ENCODE measurements at regions not wholly inside any gene's neighbourhood (a gene's known extent, or its start where the extent isn't known, plus 50 kb on each side); places are given as distances from the start of the nearest gene placed in this dataset.
"Not testable (repeated sequence)": the region's sequence is repeated elsewhere in the genome, so short reads cannot be mapped to it uniquely, and the experiment has no call there.

DNA sequence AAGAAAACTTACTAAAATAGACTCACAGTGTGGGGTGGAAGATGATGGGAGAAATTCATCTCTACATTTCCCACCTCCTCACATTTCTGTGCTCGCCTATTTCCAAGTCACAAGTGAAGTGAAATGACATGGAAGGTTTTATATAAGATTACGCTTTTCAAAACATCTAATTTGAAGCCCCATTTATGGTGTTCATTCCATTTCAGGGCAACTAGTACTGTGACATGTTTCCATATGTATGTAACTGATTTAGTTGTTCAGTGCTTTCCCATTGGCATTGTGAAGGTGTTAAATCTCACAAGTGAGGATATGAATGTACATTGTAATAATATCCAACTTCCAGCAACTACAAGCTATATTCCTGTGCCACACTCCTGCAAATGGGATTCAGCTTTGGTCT lies 1174.8 kb downstream of the CDH11 start:
- FAIRE-seq (no peak), DNase-seq (ENCODE audit: extremely low spot score, insufficient read length, low read depth) (no peak)

DNA sequence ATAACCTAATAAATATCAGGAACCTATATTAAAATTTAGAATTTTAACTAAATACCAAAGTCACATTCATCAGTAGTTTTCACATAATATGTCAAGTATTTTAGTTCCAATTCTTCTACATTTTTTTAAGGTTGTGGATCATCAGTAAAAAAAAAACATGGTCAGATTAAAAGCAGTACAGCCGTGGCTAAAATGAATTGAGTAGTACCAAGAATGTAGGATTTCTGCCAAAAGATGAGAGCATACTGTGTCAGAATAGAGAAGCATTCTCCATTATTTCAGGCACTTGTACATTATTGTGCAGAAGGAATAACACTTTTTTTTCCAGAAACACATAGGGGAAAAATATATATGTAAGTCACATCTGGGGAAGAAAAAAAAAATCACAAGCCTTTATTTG lies 1176.1 kb downstream of the CDH11 start:
- no peak for DNase-seq (ENCODE audit: extremely low spot score, insufficient read length, low read depth)
- FAIRE-seq = no peak

DNA sequence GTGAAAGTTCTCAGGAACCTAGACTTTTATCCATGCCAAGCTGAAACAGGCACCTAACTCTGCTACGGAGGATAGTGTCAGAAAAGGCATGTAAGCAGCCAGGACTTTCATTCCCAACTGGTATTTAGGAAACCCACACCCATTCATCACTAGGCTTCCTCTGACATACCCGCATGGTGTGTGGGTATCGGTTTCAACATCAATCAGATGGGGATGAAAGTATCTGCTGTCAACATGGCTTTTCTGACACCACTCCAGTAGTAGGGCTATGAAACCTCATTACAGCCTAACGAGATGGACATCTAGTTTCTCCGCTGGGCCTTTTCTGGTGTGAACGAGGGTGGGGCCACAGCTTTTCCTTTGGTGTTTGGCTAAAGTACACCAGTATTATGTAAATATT lies 1178.3 kb downstream of the CDH11 start:
- FAIRE-seq (no peak), DNase-seq (ENCODE audit: extremely low spot score, insufficient read length, low read depth) (no peak)

- DNase-seq (ENCODE audit: extremely low spot score, insufficient read length, low read depth) (no peak), FAIRE-seq (no peak)
These were observed 1183.2 kb downstream of the CDH11 start for GRCh38 chr16:63938661-63939060.

DNA sequence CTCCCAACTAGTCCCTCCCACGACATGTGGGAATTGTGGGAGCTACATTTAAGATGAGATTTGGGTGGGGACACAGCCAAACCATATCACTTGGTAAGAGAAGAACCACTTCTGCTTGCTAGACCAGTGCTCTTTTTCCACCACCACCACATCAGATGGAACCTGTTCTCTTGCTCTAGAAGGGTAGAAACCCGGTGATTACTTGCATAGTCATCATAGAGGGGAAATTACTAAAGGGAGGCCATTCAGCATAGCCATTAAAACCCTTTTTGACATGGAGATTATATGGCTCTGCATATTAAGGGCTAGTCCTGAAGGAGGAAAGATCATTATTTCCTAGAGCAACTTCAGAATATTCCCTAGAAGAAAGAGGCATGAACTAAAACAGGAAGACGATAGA lies 1188.0 kb downstream of the CDH11 start:
- FAIRE-seq (no peak), DNase-seq (ENCODE audit: extremely low spot score, insufficient read length, low read depth) (no peak)

DNA sequence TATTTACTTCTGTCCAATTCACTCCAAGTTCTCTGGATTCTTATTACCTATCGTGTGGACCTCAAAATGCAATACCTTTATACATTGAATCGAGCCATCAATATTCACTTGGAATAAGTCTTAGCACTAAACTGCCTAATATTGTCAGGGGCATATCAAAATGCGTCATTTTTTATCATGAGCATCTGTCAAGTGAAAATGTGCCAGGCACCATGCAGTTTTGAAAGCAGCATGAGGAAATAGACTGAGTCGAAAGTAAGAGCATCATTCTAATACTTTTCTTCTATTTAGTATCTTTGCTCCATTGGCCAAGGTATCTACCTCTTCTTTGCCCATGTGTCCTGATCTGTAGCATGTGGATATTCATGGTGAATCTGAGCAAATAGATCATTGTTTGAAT lies 1193.4 kb downstream of the CDH11 start:
- DNase-seq (ENCODE audit: extremely low spot score, insufficient read length, low read depth) (no peak), FAIRE-seq (no peak)

GRCh38 chr16:63925221-63925620 lies 1196.6 kb downstream of the CDH11 start:
- no peak for DNase-seq (ENCODE audit: extremely low spot score, insufficient read length, low read depth)
- FAIRE-seq = no peak

DNA sequence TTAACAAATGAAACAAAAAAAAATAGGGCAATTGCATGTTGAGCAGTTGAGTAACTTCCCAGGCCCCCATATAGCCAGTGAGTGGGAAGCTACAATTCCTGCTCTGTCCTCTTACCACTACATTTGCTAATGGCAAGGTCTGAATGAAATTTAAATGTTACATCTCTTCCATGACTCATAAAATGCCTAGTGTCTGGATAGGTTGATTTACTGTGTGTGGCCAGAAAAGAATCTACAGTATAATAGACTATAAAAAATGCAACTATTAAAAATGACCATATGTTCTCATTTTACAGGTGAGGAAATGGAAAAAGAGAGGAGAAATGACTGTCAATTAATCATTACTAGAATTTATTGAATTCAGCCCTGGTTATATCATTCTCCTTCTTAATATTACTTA lies 1199.3 kb downstream of the CDH11 start:
- DNase-seq (ENCODE audit: extremely low spot score, insufficient read length, low read depth) (no peak), FAIRE-seq (no peak)

DNA sequence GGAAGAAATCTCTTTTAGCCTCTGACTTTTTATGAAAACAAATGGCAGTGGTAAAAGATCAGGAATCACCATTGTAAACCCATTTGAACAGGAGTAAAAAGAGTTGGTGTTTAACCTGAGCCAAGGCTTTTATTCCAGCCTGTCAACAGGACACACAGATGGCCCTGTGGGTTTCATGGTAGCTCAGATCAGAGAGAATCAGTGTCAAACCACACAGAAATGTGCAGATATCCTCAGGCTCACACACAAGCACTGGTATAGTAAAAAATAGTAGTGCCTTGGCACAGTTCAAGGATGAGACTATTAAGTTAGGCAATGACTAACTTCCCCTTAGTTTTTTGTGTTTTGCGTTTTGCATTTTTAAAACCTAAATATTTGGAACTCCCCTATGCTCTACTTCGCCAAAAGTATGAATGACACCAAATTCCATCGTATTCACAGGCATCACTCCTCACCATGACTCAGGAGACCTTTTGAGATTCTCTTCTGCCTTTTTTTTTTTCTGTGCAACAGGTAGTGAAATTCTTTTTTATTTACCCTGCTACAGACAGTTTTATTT lies 1200.0 kb downstream of the CDH11 start:
- DNase-seq (ENCODE audit: extremely low spot score, insufficient read length, low read depth) (no peak), FAIRE-seq (no peak)

- FAIRE-seq (no peak), DNase-seq (ENCODE audit: extremely low spot score, insufficient read length, low read depth) (no peak)
These were observed 1208.6 kb downstream of the CDH11 start for GRCh38 chr16:63913290-63913689.

- DNase-seq (ENCODE audit: extremely low spot score, insufficient read length, low read depth) (no peak), FAIRE-seq (no peak)
These were observed 1214.6 kb downstream of the CDH11 start for GRCh38 chr16:63907251-63907650.

GRCh38 chr16:63904930-63905329 lies 1216.9 kb downstream of the CDH11 start:
- no peak for DNase-seq (ENCODE audit: extremely low spot score, insufficient read length, low read depth)
- FAIRE-seq = no peak

GRCh38 chr16:63904182-63904581 lies 1217.7 kb downstream of the CDH11 start:
- FAIRE-seq (no peak), DNase-seq (ENCODE audit: extremely low spot score, insufficient read length, low read depth) (no peak)

DNA sequence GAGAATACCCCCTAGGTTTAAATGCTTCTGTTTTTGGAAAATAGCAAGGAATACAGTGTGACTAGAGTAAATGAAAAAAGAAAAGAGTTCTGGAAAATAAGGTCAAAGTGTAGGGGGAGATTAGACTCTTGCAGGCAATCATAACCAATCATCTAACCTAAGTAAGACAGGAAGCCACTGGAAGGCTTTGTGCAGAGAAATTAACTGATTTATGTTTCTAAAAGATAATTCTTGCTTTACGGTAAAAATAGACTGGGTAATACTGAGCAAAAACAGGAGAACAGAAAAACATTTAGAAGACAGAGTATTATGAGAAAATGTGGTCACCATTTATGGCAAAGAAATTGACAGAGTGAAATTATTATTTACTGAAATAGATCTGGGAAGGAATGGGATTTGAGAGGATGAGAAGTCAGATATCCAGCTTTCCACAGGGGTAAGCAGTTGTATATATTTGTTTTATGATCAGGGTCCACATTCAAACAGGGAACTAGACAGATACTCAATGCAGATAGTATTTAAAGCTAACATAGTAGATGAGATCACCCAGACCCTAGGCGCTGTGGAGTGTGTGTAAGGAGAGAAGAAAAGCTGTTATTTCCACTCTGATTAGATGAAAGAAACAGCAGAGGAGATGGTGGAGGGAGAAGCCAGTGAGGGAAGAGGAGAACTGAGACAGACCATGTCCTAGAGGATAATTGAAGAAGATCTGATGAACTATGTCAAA lies 1225.3 kb downstream of the CDH11 start:
- no peak for FAIRE-seq
- no peak for DNase-seq (ENCODE audit: extremely low spot score, insufficient read length, low read depth)

DNA sequence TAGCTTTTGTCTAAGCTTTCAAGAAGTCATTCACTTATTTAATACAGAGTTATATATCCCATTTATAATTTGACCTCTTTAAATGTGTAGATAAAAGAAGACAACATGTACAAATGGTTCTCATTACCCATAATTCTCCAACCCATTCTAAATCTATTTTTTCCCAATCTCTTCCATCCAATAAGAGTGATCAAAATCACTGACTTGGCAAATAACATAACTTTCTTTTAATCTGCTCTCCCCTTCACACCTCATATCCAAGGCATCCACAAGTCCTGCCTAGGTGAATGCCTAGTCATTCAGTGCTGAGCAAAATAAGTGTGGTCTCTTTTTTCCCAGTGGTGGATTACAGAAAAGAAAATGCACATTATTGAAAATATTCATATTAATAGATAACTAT lies 1231.1 kb downstream of the CDH11 start:
- FAIRE-seq (no peak), DNase-seq (ENCODE audit: extremely low spot score, insufficient read length, low read depth) (no peak)

DNA sequence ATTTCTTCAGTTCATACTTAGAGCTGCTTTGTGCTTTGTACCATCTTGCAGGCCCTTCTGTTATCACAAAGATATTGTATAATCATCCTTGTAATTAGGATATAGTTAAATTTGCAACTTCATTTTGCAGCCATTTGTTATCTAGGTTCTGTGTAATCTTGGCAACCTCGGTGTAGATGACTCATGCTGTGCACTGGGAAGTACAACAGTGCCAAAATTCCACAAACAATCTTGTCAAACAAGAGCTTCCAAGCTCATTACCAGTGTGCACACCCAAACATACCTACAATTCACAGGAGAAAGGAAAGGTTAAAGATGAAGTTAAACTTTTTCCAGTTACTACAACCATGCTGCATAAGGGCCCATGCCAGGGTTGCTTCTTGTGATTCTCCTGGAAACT lies 1231.8 kb downstream of the CDH11 start:
- FAIRE-seq (no peak), DNase-seq (ENCODE audit: extremely low spot score, insufficient read length, low read depth) (no peak)

DNA sequence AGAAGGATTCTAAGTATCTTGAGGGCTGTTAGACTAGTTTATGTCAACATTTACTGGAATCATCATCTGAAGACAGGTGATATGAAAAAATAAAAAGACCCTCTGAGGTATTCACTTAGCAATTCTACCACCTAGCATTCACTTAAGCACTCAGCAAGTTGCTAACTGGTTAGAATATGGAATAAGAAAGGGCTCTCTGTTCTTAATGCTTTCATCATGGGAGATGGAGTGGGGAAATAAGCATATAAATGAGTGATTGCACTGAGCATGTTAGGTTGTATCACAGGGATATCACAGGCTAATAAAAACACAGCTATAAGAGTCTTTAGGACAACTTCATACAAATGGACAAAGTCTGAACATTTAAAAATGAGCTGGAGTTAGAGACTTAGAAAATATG lies 1238.8 kb downstream of the CDH11 start:
- DNase-seq (ENCODE audit: extremely low spot score, insufficient read length, low read depth) = no peak
- FAIRE-seq = no peak

- DNase-seq (ENCODE audit: extremely low spot score, insufficient read length, low read depth) (no peak), FAIRE-seq (no peak)
These were observed 1239.3 kb downstream of the CDH11 start for GRCh38 chr16:63882576-63882975.

GRCh38 chr16:63880948-63881347 lies 1240.9 kb downstream of the CDH11 start:
- no peak for FAIRE-seq
- no peak for DNase-seq (ENCODE audit: extremely low spot score, insufficient read length, low read depth)

- FAIRE-seq (no peak), DNase-seq (ENCODE audit: extremely low spot score, insufficient read length, low read depth) (no peak)
These were observed 1244.5 kb downstream of the CDH11 start for GRCh38 chr16:63877401-63877800.

- FAIRE-seq = no peak
These were observed 1245.8 kb downstream of the CDH11 start for GRCh38 chr16:63876103-63876502.

GRCh38 chr16:63860700-63861099 lies 1261.2 kb downstream of the CDH11 start:
- FAIRE-seq; DNase-seq (ENCODE audit: extremely low spot score, insufficient read length, low read depth): not testable (repeated sequence)

More at GRCh38 chr16:63876103-63876502, 1245.8 kb downstream of the CDH11 start:
- no peak for DNase-seq (ENCODE audit: extremely low spot score, insufficient read length, low read depth)
